OCI-LY3 (cell line): ENCODE measurements at regions not wholly inside any gene's neighbourhood (a gene's known extent, or its start where the extent isn't known, plus 50 kb on each side); places are given as distances from the start of the nearest gene placed in this dataset.

ENCODE experiments used
- H2AFZ ChIP-seq: fragments of 200-600, 300-600 bp; shearing (Covaris generic); 2 replicates; pipeline ENCODE4 v1.6.0; 2014; ENCODE audit warnings: antibody characterized with exemption, low read depth, low read length
- H3K27ac ChIP-seq: fragments of 200-600, 300-600 bp; sonication (generic); 2 replicates; pipeline ENCODE4 v1.5.1; 2014; ENCODE audit warnings: mild to moderate bottlenecking, low read length, moderate library complexity, mixed read lengths
- H3K27me3 ChIP-seq: fragments of 200-600, 300-600 bp; sonication (generic); 2 replicates; pipeline ENCODE4 v1.6.1; 2014; ENCODE audit warnings: low read depth, low read length, mixed read lengths
- H3K36me3 ChIP-seq: fragments of 200-600, 300-600 bp; sonication (generic); replicated peaks from 2 replicates; pipeline ENCODE3; 2014; ENCODE audit warnings: low read depth, low read length, mixed read lengths
- H3K4me1 ChIP-seq: fragments of 300-600, 200-600 bp; sonication (generic); 2 replicates; pipeline ENCODE4 v1.6.1; 2014; ENCODE audit warnings: low read length, mixed read lengths
- H3K4me2 ChIP-seq: fragments of 200-600, 300-600 bp; sonication (generic); 2 replicates; pipeline ENCODE4 v1.6.1; 2014; ENCODE audit warnings: low read length, mixed read lengths
- H3K4me3 ChIP-seq: fragments of 300-600, 200-600 bp; sonication (generic); 2 replicates; pipeline ENCODE4 v1.5.1; 2014; ENCODE audit warnings: antibody characterized with exemption, mild to moderate bottlenecking, low read length, moderate library complexity
- H3K79me2 ChIP-seq: fragments of 300-600, 200-600 bp; shearing (Covaris generic); 2 replicates; pipeline ENCODE4 v1.6.1; 2014; ENCODE audit warnings: mild to moderate bottlenecking, low read length, mixed read lengths
- H3K9ac ChIP-seq: fragments of 300-600, 200-600 bp; shearing (Covaris generic); 2 replicates; pipeline ENCODE4 v1.6.0; 2014; ENCODE audit warnings: mild to moderate bottlenecking, low read length, moderate library complexity
- H3K9me3 ChIP-seq: fragments of 200-600, 300-600 bp; shearing (Covaris generic); 2 replicates; pipeline ENCODE4 v1.6.1; 2014; ENCODE audit warnings: low read length, mixed read lengths; ENCODE audit not compliant: insufficient read depth
- H4K20me1 ChIP-seq: fragments of 200-600, 300-600 bp; sonication (generic); 2 replicates; pipeline ENCODE4 v1.6.1; 2016; ENCODE audit warnings: low read length, mixed read lengths; ENCODE audit not compliant: insufficient read depth
- EZH2phosphoT487 ChIP-seq: fragments of 200-600 bp; shearing (Covaris generic); IDR thresholded peaks from 2 replicates; pipeline ENCODE4 v1.6.1; 2018; ENCODE audit warnings: antibody characterized with exemption, mixed run types, low read depth
- TF ChIP-seq, protein P1 (sequence below): fragments of 200-600, 300-600 bp; sonication (generic); IDR thresholded peaks from 2 replicates; pipeline ENCODE4 v1.5.1; 2014; ENCODE audit warnings: antibody characterized with exemption, low read length, low read depth

GRCh38 chr7:85673876-85674275 is 487.0 kb upstream of the SEMA3D start:
- H3K9ac ChIP-seq: no peak overlapping the region
- no peaks in the 10 kb centered on the region for H4K20me1 ChIP-seq
- no peaks in the 10 kb centered on the region for H3K36me3 ChIP-seq
- H3K79me2 ChIP-seq: no peaks in the 10 kb centered on the region
- no peaks in the 10 kb centered on the region for H3K9me3 ChIP-seq
- H3K4me1 ChIP-seq: no peaks in the 10 kb centered on the region
- H3K27ac ChIP-seq: no peak overlapping the region
- no peak overlapping the region for H3K4me2 ChIP-seq
- H3K4me3 ChIP-seq: no peak overlapping the region
- H2AFZ ChIP-seq: no peak overlapping the region
- no peaks in the 10 kb centered on the region for H3K27me3 ChIP-seq
- no peak for TF ChIP-seq EZH2phosphoT487

DNA sequence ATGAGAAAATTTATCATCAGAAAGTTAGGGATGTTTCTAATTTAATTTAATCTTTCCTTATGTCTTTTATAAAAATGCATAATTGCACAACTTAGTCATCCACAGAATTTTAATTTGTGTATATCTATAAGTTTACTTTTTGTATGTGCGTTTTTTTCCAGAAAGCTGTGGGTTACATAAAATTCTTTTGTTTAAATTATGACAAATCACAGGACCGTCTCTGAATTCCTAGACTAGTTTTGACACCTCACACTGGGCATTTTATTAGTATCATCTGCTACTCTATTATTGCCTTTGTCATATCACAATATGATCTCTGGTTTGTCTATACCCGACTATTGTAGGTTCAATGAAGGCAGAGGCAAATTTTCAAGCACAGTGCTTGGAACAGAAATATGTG is 482.4 kb upstream of the SEMA3D start:
- Histone ChIP-seq H3K4me1 (no peaks in the 10 kb centered on the region), H3K9me3 (no peaks in the 10 kb centered on the region), H3K27me3 (no peaks in the 10 kb centered on the region), H4K20me1 (no peaks in the 10 kb centered on the region), H3K36me3 (no peaks in the 10 kb centered on the region), H3K27ac (no peak overlapping the region), H3K79me2 (no peaks in the 10 kb centered on the region), H3K4me2 (no peak overlapping the region), H2AFZ (no peak overlapping the region), H3K9ac (no peak overlapping the region), H3K4me3 (no peak overlapping the region)
- TF ChIP-seq, protein P1, sequence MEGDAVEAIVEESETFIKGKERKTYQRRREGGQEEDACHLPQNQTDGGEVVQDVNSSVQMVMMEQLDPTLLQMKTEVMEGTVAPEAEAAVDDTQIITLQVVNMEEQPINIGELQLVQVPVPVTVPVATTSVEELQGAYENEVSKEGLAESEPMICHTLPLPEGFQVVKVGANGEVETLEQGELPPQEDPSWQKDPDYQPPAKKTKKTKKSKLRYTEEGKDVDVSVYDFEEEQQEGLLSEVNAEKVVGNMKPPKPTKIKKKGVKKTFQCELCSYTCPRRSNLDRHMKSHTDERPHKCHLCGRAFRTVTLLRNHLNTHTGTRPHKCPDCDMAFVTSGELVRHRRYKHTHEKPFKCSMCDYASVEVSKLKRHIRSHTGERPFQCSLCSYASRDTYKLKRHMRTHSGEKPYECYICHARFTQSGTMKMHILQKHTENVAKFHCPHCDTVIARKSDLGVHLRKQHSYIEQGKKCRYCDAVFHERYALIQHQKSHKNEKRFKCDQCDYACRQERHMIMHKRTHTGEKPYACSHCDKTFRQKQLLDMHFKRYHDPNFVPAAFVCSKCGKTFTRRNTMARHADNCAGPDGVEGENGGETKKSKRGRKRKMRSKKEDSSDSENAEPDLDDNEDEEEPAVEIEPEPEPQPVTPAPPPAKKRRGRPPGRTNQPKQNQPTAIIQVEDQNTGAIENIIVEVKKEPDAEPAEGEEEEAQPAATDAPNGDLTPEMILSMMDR: no peak
- TF ChIP-seq EZH2phosphoT487: no peak

DNA sequence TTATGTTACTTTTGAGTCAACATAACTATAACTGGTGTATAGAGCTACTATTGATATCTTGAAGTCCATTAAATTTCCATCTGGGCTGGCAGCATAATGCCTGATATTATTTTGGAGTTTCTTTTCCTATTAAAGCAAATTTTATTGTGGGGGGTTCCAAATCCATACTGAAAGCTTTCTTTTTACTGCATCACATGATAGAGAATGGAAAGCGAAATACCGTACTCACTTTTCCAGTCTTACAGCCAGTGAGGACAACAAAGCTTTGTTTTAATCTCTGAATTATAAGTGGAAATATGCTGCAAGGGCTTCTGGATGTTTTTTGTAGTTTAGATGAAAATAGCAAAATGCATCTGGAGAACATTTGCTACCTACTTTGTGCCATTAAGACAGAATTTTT is 477.5 kb upstream of the SEMA3D start:
- H3K27ac ChIP-seq: no peak overlapping the region
- no peak overlapping the region for H3K4me3 ChIP-seq
- no peaks in the 10 kb centered on the region for H3K27me3 ChIP-seq
- H3K79me2 ChIP-seq: no peaks in the 10 kb centered on the region
- H3K9ac ChIP-seq: no peak overlapping the region
- no peaks in the 10 kb centered on the region for H3K4me1 ChIP-seq
- TF ChIP-seq, protein P1: no peak
- no peak for TF ChIP-seq EZH2phosphoT487
- no peak overlapping the region for H2AFZ ChIP-seq
- no peaks in the 10 kb centered on the region for H3K9me3 ChIP-seq
- H3K4me2 ChIP-seq: no peak overlapping the region
- H4K20me1 ChIP-seq: no peaks in the 10 kb centered on the region
- H3K36me3 ChIP-seq: no peaks in the 10 kb centered on the region

DNA sequence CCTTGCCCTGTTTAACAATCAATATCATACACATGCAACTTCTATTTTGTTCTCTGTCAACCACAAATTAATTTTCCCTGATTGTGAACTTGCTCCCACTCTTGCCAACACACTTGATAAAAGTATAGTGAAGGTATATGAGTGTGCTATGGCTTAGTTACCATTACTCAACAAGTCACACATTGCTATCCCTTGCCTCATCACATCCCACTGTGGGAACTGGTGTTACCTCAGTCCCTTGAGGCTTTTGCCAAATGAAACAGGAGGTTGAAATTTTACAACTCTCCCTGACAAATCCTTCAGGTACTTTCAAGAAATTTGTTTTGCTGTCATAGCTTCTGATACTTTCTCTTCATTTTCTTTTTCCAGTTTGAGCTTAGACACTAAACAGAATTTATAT is 472.5 kb upstream of the SEMA3D start:
- Histone ChIP-seq H2AFZ (no peak overlapping the region), H3K9me3 (no peaks in the 10 kb centered on the region), H3K79me2 (no peaks in the 10 kb centered on the region), H3K4me3 (no peak overlapping the region), H3K36me3 (no peaks in the 10 kb centered on the region), H3K9ac (no peak overlapping the region), H3K4me2 (no peak overlapping the region), H3K27me3 (no peaks in the 10 kb centered on the region), H4K20me1 (no peaks in the 10 kb centered on the region), H3K4me1 (no peaks in the 10 kb centered on the region), H3K27ac (no peak overlapping the region)
- no peak for TF ChIP-seq EZH2phosphoT487
- TF ChIP-seq, protein P1: no peak

GRCh38 chr7:85655252-85655651 is 468.4 kb upstream of the SEMA3D start:
- Histone ChIP-seq H3K79me2 (no peaks in the 10 kb centered on the region), H3K9ac (no peak overlapping the region), H3K27me3 (no peaks in the 10 kb centered on the region), H3K4me2 (no peak overlapping the region), H3K4me1 (no peaks in the 10 kb centered on the region), H3K36me3 (no peaks in the 10 kb centered on the region), H3K27ac (no peak overlapping the region), H3K9me3 (no peaks in the 10 kb centered on the region), H4K20me1 (no peaks in the 10 kb centered on the region), H2AFZ (no peak overlapping the region), H3K4me3 (no peak overlapping the region)
- TF ChIP-seq EZH2phosphoT487: no peak
- TF ChIP-seq, protein P1: no peak
